T-cell (primary cell): ENCODE measurements at regions not wholly inside any gene's neighbourhood (a gene's known extent, or its start where the extent isn't known, plus 50 kb on each side); places are given as distances from the start of the nearest gene placed in this dataset.

Experiments
- ATAC-seq, 4 experiments: fragments of 200-7000 bp in 3 of 4; fragments of 150-1000 bp in 1 of 4; cut with Tn5 transposase; replicated peaks in 1 of 4; 1 replicate in 3 of 4; 2 replicates in 1 of 4; pipeline ENCODE4 v1.10.0; 2021; ENCODE audit warnings: moderate library complexity in 3 of 4, mild to moderate bottlenecking in 2 of 4, moderate number of reproducible peaks in 1 of 4
- CTCF ChIA-PET, 2 donors: fragments of 300-600 bp; sonication (Branson Sonifier 250); formaldehyde crosslinking; loops; one replicate each; lab custom pipeline; 2022; ENCODE audit warnings: antibody characterized with exemption in 2 of 2; lab: Charles Lee
- POLR2A ChIA-PET, 2 donors: fragments of 300-600 bp; sonication (Branson Sonifier 250); formaldehyde crosslinking; loops; one replicate each; lab custom pipeline; 2022; ENCODE audit warnings: antibody characterized with exemption in 2 of 2; lab: Charles Lee
- DNase-seq, 35 experiments: peaks; one replicate each; pipeline versions ENCODE4 v3.0.0 to v3.0.0-alpha.2; 2013 to 2023
- H3K27ac ChIP-seq: one replicate; pipeline ENCODE4 v1.5.1; 2013; ENCODE audit warnings: low read length
- H3K27me3 ChIP-seq, 2 experiments: replicated peaks in 1 of 2; 1 replicate in 1 of 2; 2 replicates in 1 of 2; pipeline versions ENCODE4 v1.6.1 to v1.7.0; 2013; ENCODE audit warnings: low read length in 1 of 2, mixed read lengths in 1 of 2; ENCODE audit not compliant: control insufficient read depth in 2 of 2, insufficient read depth in 2 of 2; ENCODE audit errors: extremely low read depth in 1 of 2
- H3K36me3 ChIP-seq, 2 donors: 1 replicate in 1 of 2; 2 replicates in 1 of 2; pipeline versions ENCODE4 v1.6.1 to v1.7.0; 2013; ENCODE audit warnings: low read length in 1 of 2; ENCODE audit not compliant: control insufficient read depth in 2 of 2, insufficient read depth in 1 of 2; ENCODE audit errors: extremely low read depth in 1 of 2
- H3K4me1 ChIP-seq, 2 experiments: 1 replicate in 1 of 2; 2 replicates in 1 of 2; pipeline versions ENCODE4 v1.6.1 to v1.7.0; 2013; ENCODE audit warnings: low read length in 2 of 2, mixed read lengths in 1 of 2; ENCODE audit not compliant: insufficient read depth in 2 of 2, control insufficient read depth in 1 of 2; ENCODE audit errors: extremely low read depth in 1 of 2
- H3K4me3 ChIP-seq, 2 donors: 1 replicate in 1 of 2; 2 replicates in 1 of 2; pipeline versions ENCODE4 v1.5.1 to v1.7.0; 2013; ENCODE audit warnings: mild to moderate bottlenecking in 2 of 2, low read length in 1 of 2, moderate library complexity in 1 of 2; ENCODE audit not compliant: control insufficient read depth in 1 of 2; ENCODE audit errors: extremely low read depth in 1 of 2
- H3K9me3 ChIP-seq: 2 replicates; pipeline ENCODE4 v1.7.0; 2013
- H3K27ac Mint-ChIP-seq, 2 donors: one replicate each; pipeline ENCODE4 v1.8.0; 2020 to 2021; ENCODE audit warnings: mild to moderate bottlenecking in 2 of 2, mixed read lengths in 2 of 2
- H3K27me3 Mint-ChIP-seq, 2 donors: one replicate each; pipeline ENCODE4 v1.8.0; 2021 to 2022; ENCODE audit warnings: mixed read lengths in 2 of 2
- H3K36me3 Mint-ChIP-seq: one replicate; pipeline ENCODE4 v1.8.0; 2021; ENCODE audit warnings: mixed read lengths
- H3K4me1 Mint-ChIP-seq, 3 donors: one replicate each; pipeline ENCODE4 v1.8.0; 2020 to 2022; ENCODE audit warnings: mixed read lengths in 3 of 3, mild to moderate bottlenecking in 1 of 3
- H3K4me3 Mint-ChIP-seq, 3 donors: one replicate each; pipeline ENCODE4 v1.8.0; 2020 to 2022; ENCODE audit warnings: mild to moderate bottlenecking in 3 of 3, mixed read lengths in 3 of 3, moderate library complexity in 3 of 3
- H3K9me3 Mint-ChIP-seq, 3 donors: one replicate each; pipeline ENCODE4 v1.8.0; 2020 to 2022; ENCODE audit warnings: mixed read lengths in 3 of 3
- WGBS: methylation state at CpG from one replicate; pipeline ENCODE4 v1.1.5; 2013; ENCODE audit warnings: missing lambda C conversion rate; ENCODE audit not compliant: insufficient coverage; 5-methylcytosine and 5-hydroxymethylcytosine counted together

DNA sequence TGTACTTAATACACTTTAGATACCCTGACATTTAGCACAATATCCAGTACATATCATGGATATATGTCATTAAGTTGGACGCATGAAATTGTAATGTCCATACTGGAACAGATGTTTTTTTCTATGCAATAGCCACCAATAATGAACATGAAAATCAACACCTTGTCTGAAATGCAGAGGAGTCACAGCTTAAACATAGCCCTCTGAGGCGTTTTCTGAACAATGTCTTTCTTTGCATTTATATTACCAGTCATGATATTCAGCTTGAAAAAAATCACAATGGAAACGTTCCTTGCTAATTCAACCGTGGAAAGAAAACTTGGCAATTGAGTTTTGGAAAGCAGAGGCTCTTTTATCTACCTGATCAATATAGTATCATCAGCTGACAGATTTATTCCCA, 86.7 kb upstream of the COL11A1 start:
- DNase-seq (no peak), ATAC-seq (no peak)
- no peaks in the 10 kb centered on the region for H3K4me1 Mint-ChIP-seq
- H3K4me3 Mint-ChIP-seq, result no peak overlapping the region
- Histone ChIP-seq H3K9me3 (no peaks in the 10 kb centered on the region), H3K27me3 (no peaks in the 10 kb centered on the region), H3K4me1 (no peaks in the 10 kb centered on the region), H3K4me3 (no peak overlapping the region), H3K36me3 (no peaks in the 10 kb centered on the region), H3K27ac (no peak overlapping the region)
- POLR2A ChIA-PET, result no interaction called here
- H3K36me3 Mint-ChIP-seq, result no peaks in the 10 kb centered on the region
- CTCF ChIA-PET, result no interaction called here
- H3K9me3 Mint-ChIP-seq, result no peaks in the 10 kb centered on the region
- no peaks in the 10 kb centered on the region for H3K27me3 Mint-ChIP-seq
- WGBS, result no CpG with 5 or more reads among the region's 4 CpGs
- H3K27ac Mint-ChIP-seq, result no peak overlapping the region

DNA sequence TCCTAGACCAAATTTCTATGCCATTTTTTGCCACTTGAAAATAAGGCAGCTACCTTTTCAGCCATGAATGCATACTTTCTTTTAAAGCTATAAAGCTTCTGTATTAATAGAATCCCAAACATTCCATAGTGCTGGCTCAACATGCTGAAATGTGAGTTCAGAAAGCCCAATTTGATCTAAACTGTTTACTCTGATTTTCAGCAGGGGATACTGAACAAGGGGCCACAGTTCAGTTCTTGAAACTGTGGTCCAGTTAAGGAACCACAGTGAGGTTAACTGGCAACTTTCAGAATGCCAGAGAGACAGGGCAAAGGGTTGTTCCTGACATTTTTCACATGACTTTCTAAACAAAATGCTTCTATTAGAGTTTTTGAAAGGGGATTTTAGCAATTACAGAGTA, 85.7 kb upstream of the COL11A1 start:
- H3K4me3 ChIP-seq, result no peak overlapping the region
- no peaks in the 10 kb centered on the region for H3K4me1 ChIP-seq
- Mint-ChIP-seq H3K4me1 (no peaks in the 10 kb centered on the region), H3K27ac (no peak overlapping the region), H3K27me3 (no peaks in the 10 kb centered on the region), H3K36me3 (no peaks in the 10 kb centered on the region), H3K4me3 (no peak overlapping the region), H3K9me3 (no peaks in the 10 kb centered on the region)
- DNase-seq (no peak), ATAC-seq (no peak)
- H3K9me3 ChIP-seq, result no peaks in the 10 kb centered on the region
- H3K36me3 ChIP-seq, result no peaks in the 10 kb centered on the region
- no peak overlapping the region for H3K27ac ChIP-seq
- ChIA-PET CTCF (interaction anchor here in 1 of 2 donors (0.5 kb wide), 1 partner anchor 10 kb away, joined by 5 read pairs; no protein-coding TSS in a partner anchor), POLR2A (no interaction called here)
- no peaks in the 10 kb centered on the region for H3K27me3 ChIP-seq

DNA sequence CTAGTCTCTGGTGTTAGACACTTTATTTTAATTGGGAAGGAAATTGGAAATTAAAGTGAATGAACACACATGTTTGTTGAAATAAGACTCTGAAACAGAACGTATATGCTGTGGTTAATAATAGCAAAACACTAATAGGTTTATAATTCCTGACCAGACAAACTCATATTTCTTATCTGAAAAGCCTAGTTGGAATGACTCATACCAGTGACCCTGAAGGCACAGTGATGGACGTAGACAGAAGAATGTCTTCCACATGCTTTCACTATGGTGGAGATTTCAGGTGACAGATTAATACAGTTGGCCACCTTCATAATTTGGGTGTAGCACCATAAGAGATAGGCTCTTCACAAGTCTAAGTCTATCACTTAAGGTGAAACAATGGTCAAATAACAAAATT, 83.0 kb upstream of the COL11A1 start:
- ATAC-seq, result no peak
- POLR2A ChIA-PET, result no interaction called here
- Histone ChIP-seq H3K27ac (no peak overlapping the region), H3K9me3 (no peaks in the 10 kb centered on the region), H3K36me3 (no peaks in the 10 kb centered on the region), H3K4me3 (no peak overlapping the region), H3K4me1 (no peaks in the 10 kb centered on the region), H3K27me3 (no peaks in the 10 kb centered on the region)
- Mint-ChIP-seq H3K4me1 (no peaks in the 10 kb centered on the region), H3K4me3 (no peak overlapping the region), H3K27ac (no peak overlapping the region), H3K27me3 (no peaks in the 10 kb centered on the region), H3K9me3 (peaks cover 0 to 1% (median under 1%) of the 10 kb centered on the region in 3 donors), H3K36me3 (no peaks in the 10 kb centered on the region)
- CTCF ChIA-PET, result no interaction called here
- no peak for DNase-seq
- WGBS, result 60% methylated on average over 1 of the region's 2 CpGs

- Histone ChIP-seq H3K36me3 (no peaks in the 10 kb centered on the region), H3K4me3 (no peak overlapping the region), H3K9me3 (no peaks in the 10 kb centered on the region), H3K4me1 (no peaks in the 10 kb centered on the region), H3K27me3 (no peaks in the 10 kb centered on the region), H3K27ac (no peak overlapping the region)
- Mint-ChIP-seq H3K36me3 (no peaks in the 10 kb centered on the region), H3K27me3 (no peaks in the 10 kb centered on the region), H3K27ac (no peak overlapping the region), H3K9me3 (peaks cover under 1 to 4% (median 4%) of the 10 kb centered on the region in 3 donors), H3K4me3 (no peak overlapping the region), H3K4me1 (no peaks in the 10 kb centered on the region)
- no peak for ATAC-seq
- DNase-seq, result no peak
- POLR2A ChIA-PET, result no interaction called here
- no CpG with 5 or more reads among the region's 2 CpGs for WGBS
- CTCF ChIA-PET, result no interaction called here
Observed at GRCh38 chr1:103190766-103191165, 82.4 kb upstream of the COL11A1 start.

- no peak overlapping the region for H3K27ac ChIP-seq
- DNase-seq (no peak), ATAC-seq (no peak)
- Mint-ChIP-seq H3K9me3 (peaks cover 6 to 13% (median 12%) of the 10 kb centered on the region in 3 donors), H3K36me3 (no peaks in the 10 kb centered on the region), H3K4me3 (no peak overlapping the region), H3K27ac (no peak overlapping the region), H3K27me3 (no peaks in the 10 kb centered on the region), H3K4me1 (no peaks in the 10 kb centered on the region)
- WGBS, result no CpG with 5 or more reads among the region's 1 CpG
- H3K4me3 ChIP-seq, result no peak overlapping the region
- no peaks in the 10 kb centered on the region for H3K9me3 ChIP-seq
- POLR2A ChIA-PET, result no interaction called here
- H3K4me1 ChIP-seq, result no peaks in the 10 kb centered on the region
- H3K36me3 ChIP-seq, result no peaks in the 10 kb centered on the region
- no peaks in the 10 kb centered on the region for H3K27me3 ChIP-seq
- CTCF ChIA-PET, result no interaction called here
Observed at GRCh38 chr1:103187673-103188072, 79.4 kb upstream of the COL11A1 start.

GRCh38 chr1:103180660-103181059, 72.3 kb upstream of the COL11A1 start:
- H3K27me3 Mint-ChIP-seq, result no peaks in the 10 kb centered on the region
- no peaks in the 10 kb centered on the region for H3K36me3 Mint-ChIP-seq
- WGBS, result no CpG with 5 or more reads among the region's 3 CpGs
- no peaks in the 10 kb centered on the region for H3K4me1 Mint-ChIP-seq
- H3K4me3 ChIP-seq, result no peak overlapping the region
- no peak for DNase-seq
- peaks cover 4 to 13% (median 11%) of the 10 kb centered on the region in 3 donors for H3K9me3 Mint-ChIP-seq
- H3K9me3 ChIP-seq, result no peaks in the 10 kb centered on the region
- no peaks in the 10 kb centered on the region for H3K27me3 ChIP-seq
- POLR2A ChIA-PET, result no interaction called here
- no peak overlapping the region for H3K27ac ChIP-seq
- CTCF ChIA-PET, result no interaction called here
- H3K36me3 ChIP-seq, result no peaks in the 10 kb centered on the region
- no peak overlapping the region for H3K27ac Mint-ChIP-seq
- H3K4me3 Mint-ChIP-seq, result no peak overlapping the region
- H3K4me1 ChIP-seq, result no peaks in the 10 kb centered on the region
- no peak for ATAC-seq

- ATAC-seq (no peak), DNase-seq (no peak)
- Histone ChIP-seq H3K4me1 (no peaks in the 10 kb centered on the region), H3K4me3 (no peak overlapping the region), H3K36me3 (no peaks in the 10 kb centered on the region), H3K27ac (no peak overlapping the region), H3K9me3 (no peaks in the 10 kb centered on the region), H3K27me3 (no peaks in the 10 kb centered on the region)
- no CpG with 5 or more reads among the region's 6 CpGs for WGBS
- Mint-ChIP-seq H3K9me3 (peaks cover 0 to 6% (median 2%) of the 10 kb centered on the region in 3 donors), H3K27me3 (no peaks in the 10 kb centered on the region), H3K27ac (no peak overlapping the region), H3K4me1 (no peaks in the 10 kb centered on the region), H3K36me3 (no peaks in the 10 kb centered on the region), H3K4me3 (no peak overlapping the region)
- POLR2A ChIA-PET, result no interaction called here
- CTCF ChIA-PET, result no interaction called here
Observed at GRCh38 chr1:103177108-103177775, 68.9 kb upstream of the COL11A1 start.
